ENCODE measurements at regions not wholly inside any gene's neighbourhood (a gene's known extent, or its start where the extent isn't known, plus 50 kb on each side); places are given as distances from the start of the nearest gene placed in this dataset.

DNA sequence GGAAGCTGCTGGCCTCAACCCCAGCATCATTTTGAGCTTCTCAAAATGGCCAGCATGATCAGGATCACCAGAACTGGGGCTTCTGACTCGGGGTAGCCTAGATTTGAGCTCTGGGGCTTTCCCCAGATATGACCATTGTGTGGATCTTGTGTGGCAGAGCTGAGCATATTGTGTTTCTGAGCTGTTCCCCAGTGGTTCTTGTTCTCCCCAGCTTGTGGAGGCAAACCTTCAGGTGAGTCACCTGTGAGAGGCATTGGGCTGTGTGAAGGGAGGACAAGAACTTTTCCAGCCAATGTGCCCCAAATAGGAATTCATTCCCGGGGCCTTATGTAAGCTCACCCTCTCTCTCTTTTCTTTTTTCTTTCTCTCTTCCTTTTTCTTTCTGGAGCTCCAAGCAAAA, 80.7 kb upstream of the PITX1 start:
- no peak overlapping the region for H3K4me3 ChIP-seq (replicated peaks in 1 of 2; ENCODE audit: low read depth in 2 of 2, low read length in 2 of 2)
- TF ChIP-seq, protein P1, sequence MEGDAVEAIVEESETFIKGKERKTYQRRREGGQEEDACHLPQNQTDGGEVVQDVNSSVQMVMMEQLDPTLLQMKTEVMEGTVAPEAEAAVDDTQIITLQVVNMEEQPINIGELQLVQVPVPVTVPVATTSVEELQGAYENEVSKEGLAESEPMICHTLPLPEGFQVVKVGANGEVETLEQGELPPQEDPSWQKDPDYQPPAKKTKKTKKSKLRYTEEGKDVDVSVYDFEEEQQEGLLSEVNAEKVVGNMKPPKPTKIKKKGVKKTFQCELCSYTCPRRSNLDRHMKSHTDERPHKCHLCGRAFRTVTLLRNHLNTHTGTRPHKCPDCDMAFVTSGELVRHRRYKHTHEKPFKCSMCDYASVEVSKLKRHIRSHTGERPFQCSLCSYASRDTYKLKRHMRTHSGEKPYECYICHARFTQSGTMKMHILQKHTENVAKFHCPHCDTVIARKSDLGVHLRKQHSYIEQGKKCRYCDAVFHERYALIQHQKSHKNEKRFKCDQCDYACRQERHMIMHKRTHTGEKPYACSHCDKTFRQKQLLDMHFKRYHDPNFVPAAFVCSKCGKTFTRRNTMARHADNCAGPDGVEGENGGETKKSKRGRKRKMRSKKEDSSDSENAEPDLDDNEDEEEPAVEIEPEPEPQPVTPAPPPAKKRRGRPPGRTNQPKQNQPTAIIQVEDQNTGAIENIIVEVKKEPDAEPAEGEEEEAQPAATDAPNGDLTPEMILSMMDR (IDR thresholded peaks at IDR 0.05; ENCODE audit: low read depth, low read length): no peak
- DNase-seq (ENCODE audit: low read depth in 2 of 2): no peak

- no peak for DNase-seq (ENCODE audit: low read depth in 2 of 2)
- TF ChIP-seq, protein P1 (IDR thresholded peaks at IDR 0.05; ENCODE audit: low read depth, low read length): no peak
- no peak overlapping the region for H3K4me3 ChIP-seq (replicated peaks in 1 of 2; ENCODE audit: low read depth in 2 of 2, low read length in 2 of 2)
Observed at GRCh38 chr5:135112008-135112725, 78.1 kb upstream of the PITX1 start.

GRCh38 chr5:135110785-135111596, 77.0 kb upstream of the PITX1 start:
- H3K4me3 ChIP-seq (replicated peaks in 1 of 2; ENCODE audit: low read depth in 2 of 2, low read length in 2 of 2): no peak overlapping the region
- TF ChIP-seq, protein P1 (IDR thresholded peaks at IDR 0.05; ENCODE audit: low read depth, low read length): no peak
- DNase-seq (ENCODE audit: low read depth in 2 of 2): no peak

DNA sequence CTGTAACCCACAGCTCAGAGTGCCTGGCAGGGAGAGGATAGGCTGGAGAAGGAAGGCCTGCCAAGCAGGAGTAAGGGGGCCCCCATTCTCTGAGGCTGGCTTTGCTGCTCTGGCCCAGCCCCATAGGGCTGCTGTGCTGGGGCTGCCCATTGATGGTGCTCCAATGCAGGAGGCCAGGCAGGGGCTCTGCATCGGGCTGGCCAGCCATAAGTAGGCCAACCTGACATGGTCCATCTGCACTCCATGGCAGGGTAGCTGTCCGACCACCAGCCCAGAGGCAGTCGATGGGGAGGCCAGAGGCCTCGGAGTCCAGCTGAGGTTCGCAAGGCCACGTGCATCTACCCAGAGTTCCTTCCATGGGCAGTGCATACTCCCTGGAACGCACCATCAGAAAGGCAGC, 75.0 kb upstream of the PITX1 start:
- H3K4me3 ChIP-seq (replicated peaks in 1 of 2; ENCODE audit: low read depth in 2 of 2, low read length in 2 of 2): no peak overlapping the region
- TF ChIP-seq, protein P1 (IDR thresholded peaks at IDR 0.05; ENCODE audit: low read depth, low read length): no peak
- no peak for DNase-seq (ENCODE audit: low read depth in 2 of 2)

- DNase-seq (ENCODE audit: low read depth in 2 of 2): no peak
- TF ChIP-seq, protein P1 (IDR thresholded peaks at IDR 0.05; ENCODE audit: low read depth, low read length): no peak
- no peak overlapping the region for H3K4me3 ChIP-seq (replicated peaks in 1 of 2; ENCODE audit: low read depth in 2 of 2, low read length in 2 of 2)
Observed at GRCh38 chr5:135108569-135108968, 74.5 kb upstream of the PITX1 start.

DNA sequence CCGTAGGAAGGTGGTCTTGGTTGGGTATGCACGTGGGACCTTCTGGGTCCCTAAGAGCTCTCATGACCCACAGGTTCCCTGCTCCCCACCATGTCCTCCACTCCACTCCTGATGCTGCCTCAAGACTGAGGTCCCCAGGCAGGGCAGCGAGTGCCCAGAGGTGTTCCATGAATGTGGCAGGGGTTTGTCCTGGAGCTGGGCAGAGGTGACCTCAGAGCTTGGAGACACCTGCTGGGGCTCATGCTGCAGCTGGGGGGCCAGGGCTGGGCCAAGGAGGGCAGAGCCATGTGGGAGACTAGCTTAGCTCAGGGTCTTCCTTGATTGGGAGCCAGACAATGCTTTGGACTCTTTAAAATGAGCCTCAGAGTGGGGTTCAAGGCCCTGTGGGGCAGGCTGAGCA, 74.0 kb upstream of the PITX1 start:
- TF ChIP-seq, protein P1 (IDR thresholded peaks at IDR 0.05; ENCODE audit: low read depth, low read length): no peak
- H3K4me3 ChIP-seq (replicated peaks in 1 of 2; ENCODE audit: low read depth in 2 of 2, low read length in 2 of 2): no peak overlapping the region
- no peak for DNase-seq (ENCODE audit: low read depth in 2 of 2)

All from cardiac fibroblast (primary cell).